ENCODE measurements at regions not wholly inside any gene's neighbourhood (a gene's known extent, or its start where the extent isn't known, plus 50 kb on each side); places are given as distances from the start of the nearest gene placed in this dataset.

DNA sequence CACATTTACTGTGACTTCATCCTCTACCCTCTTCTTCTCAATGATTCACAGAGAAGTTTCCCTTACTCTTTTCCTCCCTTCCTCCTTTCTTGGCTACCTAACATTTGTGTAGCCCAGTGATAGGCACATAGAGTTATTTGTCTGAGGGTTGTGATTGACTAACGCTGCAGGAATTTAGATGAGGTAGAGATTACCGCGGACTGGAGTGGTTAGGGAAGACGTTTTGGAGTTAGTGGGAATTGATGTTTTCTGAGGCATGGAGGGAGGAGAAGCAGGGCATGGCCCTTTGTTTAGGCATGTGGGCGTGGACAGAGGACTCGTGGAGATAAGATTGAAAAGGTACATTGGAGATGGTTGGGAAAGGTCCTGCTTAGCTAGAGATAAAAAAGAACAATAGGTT lies 246.7 kb downstream of the GPAT3 start:
- H3K9ac ChIP-seq (ENCODE audit: low read depth in 1 of 2, low read length in 2 of 2): no peak overlapping the region
- 50% methylated on average over 6 of the region's 6 CpGs for WGBS
- no peak overlapping the region for H3K27ac ChIP-seq (ENCODE audit: low read depth in 1 of 2, low read length in 2 of 2)
- H3K4me3 ChIP-seq (ENCODE audit: low read depth in 1 of 3, low read length in 3 of 3): no peak overlapping the region
- no peaks in the 10 kb centered on the region for H3K4me1 ChIP-seq (ENCODE audit: control insufficient read depth in 4 of 4, insufficient read depth in 4 of 4, low read length in 3 of 4)
- no peak for TF ChIP-seq FOXA2 (IDR thresholded peaks at IDR 0.05)
- TF ChIP-seq GABPA (IDR thresholded peaks at IDR 0.05 in 1 of 2, conservative IDR thresholded peaks at IDR 0.05 in 1 of 2): no peak
- TF ChIP-seq, protein P1, sequence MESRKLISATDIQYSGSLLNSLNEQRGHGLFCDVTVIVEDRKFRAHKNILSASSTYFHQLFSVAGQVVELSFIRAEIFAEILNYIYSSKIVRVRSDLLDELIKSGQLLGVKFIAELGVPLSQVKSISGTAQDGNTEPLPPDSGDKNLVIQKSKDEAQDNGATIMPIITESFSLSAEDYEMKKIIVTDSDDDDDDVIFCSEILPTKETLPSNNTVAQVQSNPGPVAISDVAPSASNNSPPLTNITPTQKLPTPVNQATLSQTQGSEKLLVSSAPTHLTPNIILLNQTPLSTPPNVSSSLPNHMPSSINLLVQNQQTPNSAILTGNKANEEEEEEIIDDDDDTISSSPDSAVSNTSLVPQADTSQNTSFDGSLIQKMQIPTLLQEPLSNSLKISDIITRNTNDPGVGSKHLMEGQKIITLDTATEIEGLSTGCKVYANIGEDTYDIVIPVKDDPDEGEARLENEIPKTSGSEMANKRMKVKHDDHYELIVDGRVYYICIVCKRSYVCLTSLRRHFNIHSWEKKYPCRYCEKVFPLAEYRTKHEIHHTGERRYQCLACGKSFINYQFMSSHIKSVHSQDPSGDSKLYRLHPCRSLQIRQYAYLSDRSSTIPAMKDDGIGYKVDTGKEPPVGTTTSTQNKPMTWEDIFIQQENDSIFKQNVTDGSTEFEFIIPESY (IDR thresholded peaks at IDR 0.05): no peak
- DNase-seq (ENCODE audit: low spot score): no peak
- no peaks in the 10 kb centered on the region for H3K36me3 ChIP-seq (ENCODE audit: control insufficient read depth in 4 of 4, insufficient read depth in 3 of 4, low read depth in 1 of 4, low read length in 3 of 4)
- no peaks in the 10 kb centered on the region for H3K9me3 ChIP-seq (ENCODE audit: control insufficient read depth in 4 of 4, low read length in 3 of 4)
- no peaks in the 10 kb centered on the region for H3K27me3 ChIP-seq (ENCODE audit: control insufficient read depth in 4 of 4, insufficient read depth in 4 of 4, low read length in 3 of 4)

DNA sequence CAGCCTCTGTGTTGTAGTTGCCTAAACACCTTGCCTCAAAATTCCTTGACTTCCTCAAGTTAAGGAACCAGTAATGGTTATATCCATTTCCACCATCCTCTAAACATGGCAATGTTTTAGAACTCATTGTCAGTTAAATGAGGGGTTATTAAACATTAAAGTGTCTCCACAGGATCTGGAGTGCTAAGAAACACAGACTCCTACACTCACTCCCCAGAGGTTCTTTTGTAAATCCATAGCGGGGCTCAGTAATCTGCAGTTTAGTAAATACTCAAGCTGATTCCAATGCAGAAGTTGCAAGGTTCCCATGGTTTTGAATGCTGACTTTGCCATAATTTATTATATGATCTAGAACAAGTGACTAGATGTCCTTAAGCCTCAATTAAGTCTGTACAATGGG lies 245.5 kb downstream of the GPAT3 start:
- TF ChIP-seq, protein P2, sequence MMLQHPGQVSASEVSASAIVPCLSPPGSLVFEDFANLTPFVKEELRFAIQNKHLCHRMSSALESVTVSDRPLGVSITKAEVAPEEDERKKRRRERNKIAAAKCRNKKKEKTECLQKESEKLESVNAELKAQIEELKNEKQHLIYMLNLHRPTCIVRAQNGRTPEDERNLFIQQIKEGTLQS (IDR thresholded peaks at IDR 0.05): no peak
- TF ChIP-seq RXRA (IDR thresholded peaks at IDR 0.05) (no peak), HNF4A (conservative IDR thresholded peaks at IDR 0.05) (no peak)
- WGBS: 91% methylated on average over 1 of the region's 1 CpG
- no peaks in the 10 kb centered on the region for H3K4me1 ChIP-seq (ENCODE audit: control insufficient read depth in 4 of 4, insufficient read depth in 4 of 4, low read length in 3 of 4)
- H3K36me3 ChIP-seq (ENCODE audit: control insufficient read depth in 4 of 4, insufficient read depth in 3 of 4, low read depth in 1 of 4, low read length in 3 of 4): no peaks in the 10 kb centered on the region
- no peaks in the 10 kb centered on the region for H3K27me3 ChIP-seq (ENCODE audit: control insufficient read depth in 4 of 4, insufficient read depth in 4 of 4, low read length in 3 of 4)
- no peaks in the 10 kb centered on the region for H3K9me3 ChIP-seq (ENCODE audit: control insufficient read depth in 4 of 4, low read length in 3 of 4)
- no peak overlapping the region for H3K4me3 ChIP-seq (ENCODE audit: low read depth in 1 of 3, low read length in 3 of 3)
- H3K9ac ChIP-seq (ENCODE audit: low read depth in 1 of 2, low read length in 2 of 2): no peak overlapping the region
- DNase-seq (ENCODE audit: low spot score): no peak
- no peak overlapping the region for H3K27ac ChIP-seq (ENCODE audit: low read depth in 1 of 2, low read length in 2 of 2)

DNA sequence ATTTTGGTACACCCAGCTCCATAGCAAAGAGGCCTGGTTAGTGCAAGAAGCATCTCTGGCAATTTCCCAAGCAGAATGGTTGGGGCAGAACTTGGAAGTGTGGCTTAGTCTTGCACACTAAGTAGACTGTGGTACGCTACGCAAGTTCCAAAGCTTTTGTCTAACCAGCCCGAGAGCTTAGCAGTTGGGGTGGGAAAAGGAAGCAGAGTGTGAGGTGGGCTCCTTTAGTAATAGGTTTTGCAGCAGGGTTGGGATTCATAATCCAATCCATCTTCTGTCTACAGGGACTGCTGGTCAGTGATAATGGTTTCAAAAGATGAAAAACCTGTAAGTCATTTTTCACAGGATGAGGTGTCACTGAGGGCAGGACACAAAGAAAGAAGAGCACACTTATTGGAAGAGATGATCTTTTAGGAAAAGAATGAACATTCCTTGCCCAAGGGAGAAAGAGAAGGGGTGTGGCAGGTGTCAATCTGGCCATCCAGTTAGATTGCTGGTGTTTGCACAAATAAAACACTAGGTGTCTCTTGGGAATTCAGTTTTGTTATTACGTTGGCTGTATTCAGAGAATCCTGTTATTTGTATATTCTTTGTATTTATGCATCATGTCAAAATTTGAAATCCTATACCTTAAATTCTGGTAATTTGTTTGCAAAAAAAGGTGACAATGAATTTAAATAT lies 244.3 kb downstream of the GPAT3 start:
- no peak overlapping the region for H3K4me3 ChIP-seq (ENCODE audit: low read depth in 1 of 3, low read length in 3 of 3)
- TF ChIP-seq SP1 (IDR thresholded peaks at IDR 0.05) (no peak), FOXA2 (IDR thresholded peaks at IDR 0.05) (no peak), GABPA (IDR thresholded peaks at IDR 0.05 in 1 of 2, conservative IDR thresholded peaks at IDR 0.05 in 1 of 2) (no peak), NR2F2 (IDR thresholded peaks at IDR 0.05) (no peak), JUND (IDR thresholded peaks at IDR 0.05) (no peak)
- 77% methylated on average over 4 of the region's 4 CpGs for WGBS
- no peaks in the 10 kb centered on the region for H3K36me3 ChIP-seq (ENCODE audit: control insufficient read depth in 4 of 4, insufficient read depth in 3 of 4, low read depth in 1 of 4, low read length in 3 of 4)
- H3K27ac ChIP-seq (ENCODE audit: low read depth in 1 of 2, low read length in 2 of 2): no peak overlapping the region
- H3K9me3 ChIP-seq (ENCODE audit: control insufficient read depth in 4 of 4, low read length in 3 of 4): no peaks in the 10 kb centered on the region
- H3K27me3 ChIP-seq (ENCODE audit: control insufficient read depth in 4 of 4, insufficient read depth in 4 of 4, low read length in 3 of 4): no peaks in the 10 kb centered on the region
- DNase-seq (ENCODE audit: low spot score): no peak
- H3K9ac ChIP-seq (ENCODE audit: low read depth in 1 of 2, low read length in 2 of 2): no peak overlapping the region
- H3K4me1 ChIP-seq (ENCODE audit: control insufficient read depth in 4 of 4, insufficient read depth in 4 of 4, low read length in 3 of 4): no peaks in the 10 kb centered on the region
